IPS DF 6.9 (cell line): ENCODE measurements at regions not wholly inside any gene's neighbourhood (a gene's known extent, or its start where the extent isn't known, plus 50 kb on each side); places are given as distances from the start of the nearest gene placed in this dataset.
A peak's percentile ranks its signal among the peaks of the same experiment; 100 is the strongest.
"Not testable (repeated sequence)": the region's sequence is repeated elsewhere in the genome, so short reads cannot be mapped to it uniquely, and the experiment has no call there.

Experiments used
- DNase-seq: peaks from one replicate; pipeline ENCODE4 v3.0.0-alpha.2; 2013; ENCODE audit warnings: low read depth, low spot score
- H3K27ac ChIP-seq: one replicate; pipeline ENCODE4 v1.5.1; 2013; ENCODE audit warnings: low read length, control low read depth
- H3K27me3 ChIP-seq: 2 replicates; pipeline ENCODE4 v1.6.1; 2013; ENCODE audit warnings: mild to moderate bottlenecking, low read length; ENCODE audit not compliant: control insufficient read depth, insufficient read depth
- H3K36me3 ChIP-seq: 2 replicates; pipeline ENCODE4 v1.6.1; 2013; ENCODE audit warnings: low read length; ENCODE audit not compliant: control insufficient read depth, insufficient read depth
- H3K4me1 ChIP-seq: 2 replicates; pipeline ENCODE4 v1.6.1; 2013; ENCODE audit warnings: low read length; ENCODE audit not compliant: control insufficient read depth, insufficient read depth
- H3K4me3 ChIP-seq: 2 replicates; pipeline ENCODE4 v1.5.1; 2013; ENCODE audit warnings: mild to moderate bottlenecking, low read length
- H3K9me3 ChIP-seq: 2 replicates; pipeline ENCODE4 v1.6.1; 2013; ENCODE audit warnings: low read length, inconsistent platforms; ENCODE audit not compliant: control insufficient read depth, insufficient read depth
- WGBS: extraction: QIAGEN DNeasy Blood & Tissue Kit; methylation state at CpG from one replicate; pipeline ENCODE4 v1.1.7; 2013; ENCODE audit warnings: mixed read lengths, missing lambda C conversion rate; ENCODE audit not compliant: insufficient read length, insufficient coverage; 5-methylcytosine and 5-hydroxymethylcytosine counted together

GRCh38 chr12:85462888-85463287, 182.9 kb downstream of the ALX1 start:
- Histone ChIP-seq H3K27me3 (no peaks in the 10 kb centered on the region), H3K36me3 (no peaks in the 10 kb centered on the region), H3K9me3 (no peaks in the 10 kb centered on the region), H3K4me3 (no peak overlapping the region), H3K27ac (no peak overlapping the region), H3K4me1 (no peaks in the 10 kb centered on the region)
- WGBS = no CpG with 5 or more reads among the region's 4 CpGs
- DNase-seq = no peak

- Histone ChIP-seq H3K4me3 (no peak overlapping the region), H3K27ac (no peak overlapping the region), H3K9me3 (no peaks in the 10 kb centered on the region), H3K36me3 (no peaks in the 10 kb centered on the region), H3K4me1 (peaks cover 2% of the 10 kb centered on the region; the same call in 1 of the 2 replicates), H3K27me3 (no peaks in the 10 kb centered on the region)
- no peak for DNase-seq
Measured at GRCh38 chr12:85466890-85467289, 186.9 kb downstream of the ALX1 start.

- H3K9me3 ChIP-seq = no peaks in the 10 kb centered on the region
- WGBS = no CpG with 5 or more reads among the region's 15 CpGs
- no peak overlapping the region for H3K27ac ChIP-seq
- peak; percentile 70 for DNase-seq
- no peaks in the 10 kb centered on the region for H3K36me3 ChIP-seq
- H3K27me3 ChIP-seq = no peaks in the 10 kb centered on the region
- H3K4me3 ChIP-seq = peak overlapping the region; percentile 33; the same call in 1 of the 2 replicates
- H3K4me1 ChIP-seq = peaks cover 2% of the 10 kb centered on the region; the same call in 1 of the 2 replicates
Measured at GRCh38 chr12:85468356-85469157, 188.5 kb downstream of the ALX1 start.

- not testable (repeated sequence) for H3K27ac ChIP-seq, H3K4me3 ChIP-seq, DNase-seq, H3K36me3 ChIP-seq, H3K4me1 ChIP-seq, H3K27me3 ChIP-seq, H3K9me3 ChIP-seq
- WGBS = no CpG with 5 or more reads among the region's 5 CpGs
Measured at GRCh38 chr12:85469158-85470086, 189.4 kb downstream of the ALX1 start.

- H3K9me3 ChIP-seq = not testable (repeated sequence)
- WGBS = no CpG with 5 or more reads among the region's 1 CpG
Measured at GRCh38 chr12:85475277-85475676, 195.3 kb downstream of the ALX1 start.

GRCh38 chr12:85476756-85477155, 196.7 kb downstream of the ALX1 start:
- no peaks in the 10 kb centered on the region for H3K27me3 ChIP-seq
- H3K27ac ChIP-seq = no peak overlapping the region
- H3K36me3 ChIP-seq = no peaks in the 10 kb centered on the region
- H3K4me3 ChIP-seq = no peak overlapping the region
- no peak for DNase-seq
- no peaks in the 10 kb centered on the region for H3K4me1 ChIP-seq
- no peaks in the 10 kb centered on the region for H3K9me3 ChIP-seq

More at GRCh38 chr12:85475277-85475676, 195.3 kb downstream of the ALX1 start:
- not testable (repeated sequence) for H3K4me1 ChIP-seq, H3K36me3 ChIP-seq, H3K27ac ChIP-seq, H3K27me3 ChIP-seq, DNase-seq, H3K4me3 ChIP-seq

- Histone ChIP-seq H3K27me3 (no peaks in the 10 kb centered on the region), H3K4me1 (no peaks in the 10 kb centered on the region), H3K4me3 (no peak overlapping the region), H3K9me3 (no peaks in the 10 kb centered on the region), H3K27ac (no peak overlapping the region), H3K36me3 (no peaks in the 10 kb centered on the region)
- no peak for DNase-seq
- no CpG with 5 or more reads among the region's 1 CpG for WGBS
Measured at GRCh38 chr12:85484387-85484786, 204.4 kb downstream of the ALX1 start.

GRCh38 chr12:85489194-85489593, 209.2 kb downstream of the ALX1 start:
- no CpG with 5 or more reads among the region's 1 CpG for WGBS
- Histone ChIP-seq H3K27me3 (no peaks in the 10 kb centered on the region), H3K27ac (no peak overlapping the region), H3K4me1 (no peaks in the 10 kb centered on the region), H3K4me3 (no peak overlapping the region), H3K9me3 (no peaks in the 10 kb centered on the region), H3K36me3 (no peaks in the 10 kb centered on the region)
- DNase-seq = no peak

- no peaks in the 10 kb centered on the region for H3K36me3 ChIP-seq
- no peak for DNase-seq
- H3K4me3 ChIP-seq = no peak overlapping the region
- H3K27ac ChIP-seq = no peak overlapping the region
- H3K27me3 ChIP-seq = no peaks in the 10 kb centered on the region
- no peaks in the 10 kb centered on the region for H3K4me1 ChIP-seq
- WGBS = no CpG with 5 or more reads among the region's 2 CpGs
- no peaks in the 10 kb centered on the region for H3K9me3 ChIP-seq
Measured at GRCh38 chr12:85504164-85504563, 224.1 kb downstream of the ALX1 start.

- no peak overlapping the region for H3K4me3 ChIP-seq
- DNase-seq = no peak
- H3K27ac ChIP-seq = no peak overlapping the region
- H3K36me3 ChIP-seq = no peaks in the 10 kb centered on the region
- no CpG with 5 or more reads among the region's 4 CpGs for WGBS
- H3K9me3 ChIP-seq = no peaks in the 10 kb centered on the region
- H3K27me3 ChIP-seq = no peaks in the 10 kb centered on the region
- no peaks in the 10 kb centered on the region for H3K4me1 ChIP-seq
Measured at GRCh38 chr12:85504624-85505023, 224.6 kb downstream of the ALX1 start.
